Cardiac muscle cell (in vitro differentiated cells and primary cell): ENCODE measurements at regions not wholly inside any gene's neighbourhood (a gene's known extent, or its start where the extent isn't known, plus 50 kb on each side); places are given as distances from the start of the nearest gene placed in this dataset.

Experiments
- DNase-seq, 2 donors: peaks; one replicate each; pipeline versions ENCODE4 v3.0.0 to v3.0.0-alpha.2; 2010 to 2017; ENCODE audit warnings: low read depth in 1 of 2, low spot score in 1 of 2
- H3K27ac ChIP-seq: fragments of 200-600 bp; sonication (generic); 2 replicates; pipeline ENCODE4 v1.5.1; 2016
- H3K27me3 ChIP-seq: fragments of 200-600 bp; sonication (generic); 2 replicates; pipeline ENCODE4 v1.6.0; 2016; ENCODE audit warnings: control low read depth
- H3K36me3 ChIP-seq: fragments of 200-600 bp; sonication (generic); 2 replicates; pipeline ENCODE4 v1.5.1; 2016; ENCODE audit warnings: control low read depth
- H3K4me1 ChIP-seq: fragments of 200-600 bp; sonication (generic); 2 replicates; pipeline ENCODE4 v1.8.1; 2017; ENCODE audit warnings: low read depth, mild to moderate bottlenecking, mixed run types
- H3K4me3 ChIP-seq: fragments of 200-600 bp; sonication (generic); 2 replicates; pipeline ENCODE4 v1.5.1; 2016; ENCODE audit warnings: mild to moderate bottlenecking
- H3K9me3 ChIP-seq: fragments of 200-600 bp; sonication (generic); 2 replicates; pipeline ENCODE4 v1.5.1; 2017; ENCODE audit warnings: low read depth, mild to moderate bottlenecking, control low read depth
- CTCF ChIP-seq: IDR thresholded peaks from 2 replicates; pipeline ENCODE4 v1.5.1; 2012; ENCODE audit warnings: low read depth, mild to moderate bottlenecking, low read length

- Histone ChIP-seq H3K27ac (no peak overlapping the region), H3K4me1 (peaks cover 15% of the 10 kb centered on the region), H3K4me3 (no peak overlapping the region), H3K9me3 (no peaks in the 10 kb centered on the region), H3K27me3 (no peaks in the 10 kb centered on the region), H3K36me3 (no peaks in the 10 kb centered on the region)
- TF ChIP-seq CTCF = no peak
- no peak for DNase-seq
These were observed 1104.6 kb downstream of the OTOL1 start for GRCh38 chr3:162601101-162601670.

- Histone ChIP-seq H3K27me3 (no peaks in the 10 kb centered on the region), H3K9me3 (no peaks in the 10 kb centered on the region), H3K27ac (no peak overlapping the region), H3K36me3 (no peaks in the 10 kb centered on the region), H3K4me3 (no peak overlapping the region), H3K4me1 (peaks cover 8% of the 10 kb centered on the region)
- DNase-seq = no peak
- no peak for TF ChIP-seq CTCF
These were observed 1106.0 kb downstream of the OTOL1 start for GRCh38 chr3:162602619-162603018.

DNA sequence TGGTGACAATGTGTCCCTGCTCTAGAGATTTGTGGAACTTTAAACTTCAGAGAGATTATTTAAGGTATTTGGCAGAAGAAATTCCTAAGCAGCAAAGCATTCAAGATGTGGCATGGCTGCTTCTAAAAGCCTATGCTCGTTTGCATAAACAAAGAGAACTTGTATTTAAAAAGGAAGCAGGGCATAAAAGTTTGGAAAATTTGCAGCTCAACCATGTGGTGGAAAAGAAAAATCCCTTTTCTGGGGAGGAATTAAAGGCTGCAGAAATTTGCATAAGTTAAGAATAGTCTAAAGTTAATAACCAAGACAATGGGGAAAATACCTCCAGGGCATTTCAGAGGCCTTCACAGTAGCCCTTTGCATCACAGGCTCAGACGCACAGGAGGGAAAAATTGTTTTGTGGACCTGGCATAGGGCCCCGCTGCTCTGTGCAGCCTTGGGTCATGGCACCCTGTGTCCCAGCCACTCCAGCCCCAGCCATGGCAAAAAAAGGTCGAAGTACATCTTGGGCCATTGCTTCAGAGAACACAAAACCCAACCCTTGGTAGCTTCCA is 1109.1 kb downstream of the OTOL1 start:
- Histone ChIP-seq H3K9me3 (no peaks in the 10 kb centered on the region), H3K27me3 (no peaks in the 10 kb centered on the region), H3K4me1 (no peaks in the 10 kb centered on the region), H3K36me3 (no peaks in the 10 kb centered on the region), H3K4me3 (no peak overlapping the region), H3K27ac (no peak overlapping the region)
- no peak for DNase-seq
- no peak for TF ChIP-seq CTCF

DNA sequence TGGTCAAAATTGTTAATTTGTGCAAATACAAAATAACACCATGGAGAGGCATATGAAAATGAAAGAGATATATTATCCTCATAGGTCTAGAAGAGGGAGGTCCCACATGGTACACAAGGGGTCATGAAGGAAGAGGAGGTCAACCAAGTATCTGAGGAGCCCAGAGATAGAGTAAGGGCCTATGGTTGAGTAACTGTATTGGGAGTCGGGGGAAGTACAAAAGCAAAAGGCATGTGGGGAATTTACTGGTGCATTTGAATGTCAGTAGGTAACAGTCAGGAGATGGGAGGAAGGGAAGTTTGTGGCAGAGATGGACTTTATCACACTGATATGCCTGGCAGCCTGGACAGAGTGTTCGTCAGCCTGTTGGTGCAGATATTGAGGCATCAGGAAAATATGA is 1113.7 kb downstream of the OTOL1 start:
- no peak overlapping the region for H3K27ac ChIP-seq
- H3K9me3 ChIP-seq = no peaks in the 10 kb centered on the region
- TF ChIP-seq CTCF = no peak
- no peaks in the 10 kb centered on the region for H3K36me3 ChIP-seq
- H3K4me1 ChIP-seq = no peaks in the 10 kb centered on the region
- no peak for DNase-seq
- H3K4me3 ChIP-seq = no peak overlapping the region
- H3K27me3 ChIP-seq = no peaks in the 10 kb centered on the region

GRCh38 chr3:162612991-162613390 is 1116.4 kb downstream of the OTOL1 start:
- Histone ChIP-seq H3K9me3 (no peaks in the 10 kb centered on the region), H3K36me3 (no peaks in the 10 kb centered on the region), H3K4me3 (no peak overlapping the region), H3K27me3 (no peaks in the 10 kb centered on the region), H3K27ac (no peak overlapping the region), H3K4me1 (no peaks in the 10 kb centered on the region)
- TF ChIP-seq CTCF = no peak
- no peak for DNase-seq

DNA sequence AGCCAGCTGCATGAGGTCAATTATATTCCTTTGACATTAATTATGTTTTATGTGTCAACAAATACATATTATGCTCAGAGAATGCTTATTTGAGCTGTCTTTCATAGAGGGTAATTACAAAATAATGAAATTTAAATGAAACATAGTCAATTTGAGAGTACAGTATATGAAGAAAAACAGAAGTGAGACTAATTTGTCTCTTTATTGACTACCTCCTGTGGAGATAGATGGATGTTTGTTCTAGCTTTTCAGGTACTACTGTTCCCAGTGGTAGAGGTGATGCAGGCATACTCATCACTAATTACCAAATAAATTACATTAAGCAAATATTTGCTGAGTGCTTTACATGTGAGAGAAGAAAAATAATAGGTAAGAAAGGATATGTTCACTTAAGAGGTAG is 1129.6 kb downstream of the OTOL1 start:
- no peak overlapping the region for H3K27ac ChIP-seq
- H3K9me3 ChIP-seq = no peaks in the 10 kb centered on the region
- DNase-seq = no peak
- H3K36me3 ChIP-seq = no peaks in the 10 kb centered on the region
- no peaks in the 10 kb centered on the region for H3K4me1 ChIP-seq
- H3K27me3 ChIP-seq = no peaks in the 10 kb centered on the region
- no peak for TF ChIP-seq CTCF
- no peak overlapping the region for H3K4me3 ChIP-seq
